ENCODE measurements at regions not wholly inside any gene's neighbourhood (a gene's known extent, or its start where the extent isn't known, plus 50 kb on each side); places are given as distances from the start of the nearest gene placed in this dataset.
"Not testable (repeated sequence)": the region's sequence is repeated elsewhere in the genome, so short reads cannot be mapped to it uniquely, and the experiment has no call there.

DNA sequence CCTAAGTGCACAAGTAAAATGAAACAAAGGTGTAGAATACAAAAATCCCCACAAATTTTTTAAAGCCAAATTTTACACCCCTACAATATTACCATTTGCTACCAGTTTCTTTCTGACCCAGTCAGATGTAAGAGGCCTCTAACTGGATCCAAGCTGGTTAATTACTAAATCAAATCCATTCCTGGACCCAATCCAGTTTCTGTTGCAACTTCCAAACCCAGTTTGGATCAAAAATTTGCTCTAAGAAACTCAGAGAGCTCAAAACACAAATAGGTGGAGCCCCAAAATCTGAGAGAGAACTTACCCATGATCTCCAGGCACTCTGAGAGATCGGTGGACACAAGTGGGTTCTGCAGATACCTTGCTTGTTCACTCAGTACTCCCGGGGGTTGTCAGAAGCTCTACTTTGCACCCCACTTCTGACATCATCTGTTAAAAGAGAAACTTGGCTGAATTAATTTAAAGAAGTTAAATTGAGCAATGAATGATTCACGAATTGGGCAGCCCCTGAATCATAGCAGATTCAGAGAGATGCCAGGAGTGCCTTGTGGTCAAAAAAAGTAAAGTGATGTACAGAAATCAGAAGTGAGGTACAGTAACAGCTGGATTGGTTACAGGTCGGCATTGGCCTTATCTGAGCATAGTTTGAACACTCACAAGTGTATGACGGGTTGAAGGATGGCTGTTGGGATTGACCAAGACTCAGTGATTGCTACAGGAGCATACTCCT, 448.0 kb downstream of the KCNT2 start:
- no peak for DNase-seq (ENCODE audit: low spot score)

DNA sequence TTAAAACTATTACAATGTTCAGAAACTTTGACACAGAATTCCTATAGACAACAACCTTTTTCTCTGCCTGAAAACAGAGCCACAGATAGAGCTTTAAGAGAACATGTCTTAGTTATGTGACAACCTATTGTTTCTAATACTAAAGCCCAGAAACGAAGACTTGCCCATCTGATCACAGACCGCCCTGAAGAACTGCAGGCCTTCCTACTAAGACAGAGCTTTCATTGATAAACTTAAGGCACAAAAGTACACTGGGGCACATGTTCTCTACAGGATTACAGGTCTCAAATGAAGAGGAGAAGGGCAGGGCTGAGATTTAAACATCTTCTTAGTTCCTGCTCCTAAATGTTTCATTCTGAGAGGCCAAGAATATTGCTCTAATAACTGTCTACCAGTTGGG, 452.7 kb downstream of the KCNT2 start:
- DNase-seq (ENCODE audit: low spot score), result no peak

DNA sequence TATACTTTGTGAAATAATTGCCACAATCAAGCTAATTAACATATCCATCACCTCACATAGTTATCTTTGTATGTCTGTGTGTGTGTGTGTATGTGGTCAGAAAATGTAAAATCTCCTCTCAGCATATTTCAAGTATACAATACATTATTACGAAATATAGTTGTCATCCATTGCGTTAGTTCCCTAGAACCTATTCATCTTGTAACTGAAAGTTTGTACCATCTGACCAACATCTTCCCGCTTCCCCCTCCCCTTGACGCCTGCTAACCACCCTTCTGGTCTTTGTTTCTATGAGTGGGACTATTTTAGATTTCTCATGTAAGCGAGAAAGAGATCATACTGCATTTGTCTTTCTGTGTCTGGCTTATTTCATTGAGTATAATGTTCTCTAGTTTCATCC, 455.3 kb downstream of the KCNT2 start:
- DNase-seq (ENCODE audit: low spot score), result no peak

DNA sequence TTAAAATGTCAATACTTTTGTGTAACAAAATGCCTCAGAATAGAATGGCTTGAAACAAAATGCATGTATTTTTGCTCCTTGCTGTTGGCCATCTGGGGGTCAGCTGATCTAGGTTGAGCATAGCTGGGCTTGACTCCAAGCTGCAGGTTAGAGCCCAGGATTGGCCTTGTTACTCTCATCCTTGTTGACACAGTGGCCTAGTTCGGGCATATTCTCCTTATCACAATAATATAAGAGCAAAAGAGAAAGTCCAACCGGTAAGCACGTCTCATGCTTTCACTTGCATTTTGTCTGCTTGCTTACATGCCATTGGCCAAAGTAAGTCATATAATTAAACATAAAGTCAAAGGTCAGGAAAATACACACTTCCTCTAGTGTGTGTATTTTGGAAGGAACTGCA, 456.2 kb downstream of the KCNT2 start:
- DNase-seq (ENCODE audit: low spot score), result no peak

DNA sequence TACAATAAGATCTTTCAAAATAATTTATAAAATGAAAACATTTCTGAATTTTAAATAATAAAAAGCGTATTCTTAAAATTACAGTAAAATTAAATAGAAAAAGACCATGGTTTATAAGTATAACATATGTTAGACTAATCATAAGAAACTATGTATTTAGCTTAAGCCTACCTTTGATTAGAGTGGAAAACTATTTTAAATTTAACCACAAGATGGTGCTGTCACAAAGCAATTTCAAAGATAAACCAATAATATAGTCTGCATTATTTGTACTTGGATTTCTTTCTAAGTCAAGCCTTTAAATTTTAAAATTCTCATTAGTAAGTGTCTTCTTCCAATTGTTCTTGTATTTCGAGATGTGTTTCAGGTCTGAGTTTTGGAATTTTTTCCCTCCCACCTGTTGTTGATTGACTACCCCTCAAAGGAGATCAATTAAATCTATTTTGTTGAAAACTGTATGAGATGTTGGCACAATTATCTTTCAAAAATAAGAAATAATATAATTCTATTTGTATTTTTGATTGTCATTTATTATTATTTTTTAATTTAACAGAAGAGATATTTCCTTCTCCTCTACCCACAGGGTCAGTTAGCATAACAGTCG, 459.8 kb downstream of the KCNT2 start:
- no peak for DNase-seq (ENCODE audit: low spot score)

DNA sequence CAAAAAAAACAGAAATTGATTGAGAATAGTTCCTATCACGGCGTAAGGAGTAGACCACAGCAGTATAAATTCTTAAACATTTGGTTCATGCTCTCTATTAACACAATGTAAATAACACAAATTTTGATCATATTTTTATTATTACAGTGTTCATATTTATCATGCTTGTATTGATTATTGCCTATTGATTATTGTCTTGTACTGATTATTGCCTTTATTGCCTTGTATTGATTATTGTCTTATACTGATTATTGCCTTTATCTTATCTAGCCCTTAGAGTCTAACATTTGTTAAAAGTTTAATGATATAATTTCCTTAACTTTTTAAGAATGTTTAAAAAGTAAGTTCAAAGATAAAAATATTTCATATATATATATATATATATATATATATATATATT, 460.7 kb downstream of the KCNT2 start:
- DNase-seq (ENCODE audit: low spot score), result no peak

DNA sequence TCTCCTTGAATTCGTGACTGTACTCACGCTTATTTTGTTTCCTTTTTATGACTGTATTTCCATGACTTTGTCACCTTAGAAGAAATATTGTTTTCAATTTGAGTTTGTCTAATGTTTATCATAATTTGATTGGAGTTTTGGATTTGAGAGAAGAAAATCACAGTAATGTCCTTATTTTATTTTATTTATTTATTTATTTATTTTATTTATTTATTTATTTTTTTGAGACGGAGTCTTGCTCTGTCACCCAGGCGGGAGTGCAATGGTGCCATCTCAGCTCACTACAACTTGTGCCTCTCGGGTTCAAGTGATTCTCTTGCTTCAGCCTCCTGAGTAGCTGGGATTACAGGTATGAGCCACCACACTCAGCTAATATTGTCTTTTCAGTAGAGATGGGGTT, 463.1 kb downstream of the KCNT2 start:
- DNase-seq (ENCODE audit: low spot score), result not testable (repeated sequence)

DNA sequence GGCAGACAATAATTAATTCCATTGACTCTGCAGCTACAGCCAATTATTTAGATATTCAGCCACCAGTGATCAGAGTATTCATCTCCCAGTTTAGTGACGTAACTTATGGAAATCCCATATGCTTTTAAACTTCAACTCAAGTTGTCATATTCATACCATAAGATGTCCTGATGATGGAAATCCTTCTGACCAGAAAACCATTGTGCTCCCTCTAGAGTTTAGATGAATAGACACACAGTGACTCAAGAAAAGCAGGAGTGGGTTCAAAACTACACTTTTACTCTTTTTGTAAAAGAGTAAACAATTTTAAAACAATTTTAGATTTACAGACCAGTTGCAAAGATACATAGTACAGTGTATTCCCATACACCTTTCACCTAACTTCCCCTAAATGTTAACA, 463.7 kb downstream of the KCNT2 start:
- DNase-seq (ENCODE audit: low spot score), result no peak

DNA sequence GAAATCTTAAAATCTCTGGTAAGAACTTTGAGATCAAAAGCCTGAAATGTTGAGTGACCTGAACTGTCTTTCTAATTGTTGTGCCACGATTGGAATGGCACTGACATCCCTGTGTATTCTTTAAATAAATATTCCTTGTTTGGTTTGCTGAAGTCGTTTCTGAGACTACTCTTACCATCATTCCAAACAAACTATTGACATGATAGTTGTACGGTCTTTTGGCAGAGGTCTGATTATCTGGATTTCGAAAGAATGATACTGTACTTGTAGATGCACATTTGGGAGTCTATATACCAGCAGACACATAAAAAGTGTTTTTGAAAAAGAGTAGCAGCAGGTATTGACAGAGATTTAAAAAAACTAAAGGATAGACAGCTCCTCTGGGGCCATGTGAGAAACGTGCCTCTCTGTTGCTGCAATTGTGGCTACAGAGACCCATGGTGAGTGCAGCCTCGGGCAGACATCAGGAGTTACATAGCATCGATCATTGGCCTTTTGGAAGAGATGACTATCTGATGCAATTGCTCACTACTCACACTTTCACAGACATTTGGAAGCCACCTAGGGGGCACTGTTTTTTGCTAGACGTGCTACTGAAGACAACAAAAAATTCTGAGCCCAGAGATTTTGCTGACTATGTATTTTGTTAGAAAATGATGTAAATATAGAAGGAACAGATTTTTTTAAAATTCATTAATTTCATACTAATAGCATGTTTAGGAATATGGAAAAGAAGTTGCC, 464.5 kb downstream of the KCNT2 start:
- no peak for DNase-seq (ENCODE audit: low spot score)

DNA sequence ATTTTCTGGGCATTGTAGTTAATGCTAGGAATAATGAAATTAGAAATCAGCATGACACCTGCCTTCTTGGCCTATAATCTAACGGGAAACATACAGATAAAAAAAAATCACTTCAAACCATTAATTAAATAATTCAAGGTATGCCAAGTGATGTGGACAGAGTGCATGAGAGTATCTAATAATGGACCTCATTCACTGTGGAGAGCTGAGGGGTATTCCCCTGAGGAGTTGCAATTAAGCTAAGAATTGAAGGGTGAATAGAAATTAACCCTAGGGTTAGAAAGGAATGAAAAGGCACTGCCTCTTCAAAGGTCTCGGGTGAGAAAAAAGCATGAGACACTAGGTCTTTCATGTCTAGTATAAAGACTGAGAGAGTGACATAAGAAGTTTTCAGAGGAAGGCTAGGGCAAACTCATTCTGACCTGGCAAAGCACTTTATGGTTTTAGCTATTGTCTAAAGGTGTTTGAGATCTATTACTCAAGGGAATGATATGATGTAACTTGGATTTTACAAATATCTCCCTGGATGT, 466.1 kb downstream of the KCNT2 start:
- DNase-seq (ENCODE audit: low spot score), result no peak

DNA sequence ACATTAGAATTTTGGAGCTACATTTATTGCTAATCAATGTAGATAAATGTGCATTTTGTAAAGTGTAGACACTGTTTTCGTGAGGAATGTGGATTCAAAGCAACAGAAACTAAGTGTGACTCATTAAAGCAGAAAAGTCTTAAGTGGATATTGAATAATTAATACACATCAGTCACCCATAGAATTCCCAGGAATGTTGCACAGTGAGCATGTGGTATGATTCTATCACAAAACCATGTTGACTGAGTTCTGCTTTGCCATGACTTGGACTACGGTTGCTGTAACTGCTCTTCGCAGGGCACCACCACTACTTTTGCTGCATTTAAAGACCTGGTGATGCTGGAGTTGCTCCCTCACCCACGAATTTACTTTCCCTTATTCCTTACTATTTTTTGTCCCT, 471.8 kb downstream of the KCNT2 start:
- no peak for DNase-seq (ENCODE audit: low spot score)

DNA sequence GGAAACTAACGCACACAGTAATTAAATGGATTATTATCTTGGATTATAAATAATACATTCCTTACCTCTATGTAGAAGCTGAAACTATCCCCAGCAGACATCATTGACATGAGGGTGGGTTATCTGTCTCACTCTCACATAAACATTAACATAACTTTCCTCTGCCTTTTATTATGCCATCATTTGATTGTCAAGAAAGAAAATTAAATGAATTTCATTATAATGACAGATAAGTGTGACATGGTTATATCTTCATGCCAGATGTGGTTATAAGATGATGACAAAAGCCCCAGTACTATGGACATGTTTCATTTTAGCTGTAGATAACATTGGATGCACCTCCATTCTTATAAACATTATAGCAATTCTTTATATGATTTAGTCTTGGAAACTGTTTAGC, 476.5 kb downstream of the KCNT2 start:
- DNase-seq (ENCODE audit: low spot score), result no peak

DNA sequence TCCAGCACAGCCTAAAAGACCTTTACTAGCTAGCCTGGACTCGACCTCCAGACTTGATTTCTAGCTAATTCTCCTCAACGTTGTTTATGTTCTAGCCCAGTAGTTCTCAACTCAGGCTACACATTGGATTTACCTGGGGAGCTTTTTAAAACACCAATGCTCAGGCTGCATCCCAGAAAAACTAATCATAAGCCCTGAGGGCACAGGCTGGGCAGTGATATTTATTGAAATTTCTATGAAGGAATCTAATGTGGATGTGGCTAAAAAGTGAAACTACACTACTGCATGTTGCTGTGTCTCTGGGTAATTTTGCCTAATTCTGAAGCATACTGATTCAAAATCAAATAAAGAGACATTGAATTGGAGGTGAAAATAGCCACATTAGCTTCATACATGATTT, 479.4 kb downstream of the KCNT2 start:
- no peak for DNase-seq (ENCODE audit: low spot score)

DNA sequence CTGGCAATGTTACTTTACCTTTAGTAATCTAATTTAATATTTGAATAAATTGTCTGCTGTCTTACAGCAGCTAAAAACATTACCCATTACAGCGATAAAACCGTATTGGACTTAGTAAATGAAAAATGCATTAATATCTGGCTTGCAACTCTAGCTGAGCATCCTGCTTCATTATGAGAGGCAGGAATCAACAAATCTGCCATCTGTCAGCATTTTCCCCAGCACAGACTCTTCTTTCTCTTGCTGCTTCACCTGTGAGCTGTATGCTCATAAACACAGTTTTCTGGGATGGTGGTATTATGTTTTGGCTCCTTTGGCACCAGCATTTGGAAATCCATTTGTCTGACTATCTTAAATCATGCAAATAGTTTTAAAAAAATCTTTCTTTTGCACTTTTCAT, 487.1 kb downstream of the KCNT2 start:
- no peak for DNase-seq (ENCODE audit: low spot score)

DNA sequence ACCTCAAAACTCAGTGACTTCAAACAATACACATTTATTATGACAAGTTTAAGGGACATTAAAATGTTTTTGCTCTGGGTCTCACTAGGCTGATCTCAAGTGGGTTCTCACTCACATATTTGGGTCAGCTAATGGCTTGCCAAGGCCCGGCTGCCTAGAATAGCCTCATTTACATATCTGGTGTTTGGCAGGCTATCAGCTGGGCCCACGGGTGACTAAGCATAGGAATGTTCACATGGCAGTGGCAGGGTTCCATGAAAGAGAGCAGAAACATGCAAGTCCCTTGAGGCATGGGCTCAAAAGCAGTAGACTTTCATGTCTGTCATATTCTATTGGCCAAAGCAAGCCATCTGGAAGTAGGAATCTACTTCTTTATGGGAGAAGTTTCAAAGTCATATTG, 492.6 kb downstream of the KCNT2 start:
- DNase-seq (ENCODE audit: low spot score), result no peak

DNA sequence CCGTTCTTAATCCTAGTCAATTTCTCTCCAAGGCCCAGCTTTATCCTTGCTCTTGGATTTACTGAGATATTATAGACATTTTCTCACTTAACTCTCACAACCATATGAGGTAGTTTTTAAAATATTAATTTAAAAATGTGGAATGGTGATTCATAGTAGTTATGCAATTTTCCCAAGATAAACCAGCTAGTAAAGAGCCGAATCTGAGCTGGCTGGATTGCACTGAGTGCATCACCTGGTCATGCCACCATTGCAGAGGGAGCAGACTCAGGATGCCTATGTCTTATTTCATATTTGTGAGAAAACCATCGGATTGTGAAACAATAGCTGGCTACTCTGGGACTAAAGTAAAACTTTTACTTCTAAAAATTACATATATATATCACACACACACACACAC, 494.0 kb downstream of the KCNT2 start:
- DNase-seq (ENCODE audit: low spot score), result no peak

DNA sequence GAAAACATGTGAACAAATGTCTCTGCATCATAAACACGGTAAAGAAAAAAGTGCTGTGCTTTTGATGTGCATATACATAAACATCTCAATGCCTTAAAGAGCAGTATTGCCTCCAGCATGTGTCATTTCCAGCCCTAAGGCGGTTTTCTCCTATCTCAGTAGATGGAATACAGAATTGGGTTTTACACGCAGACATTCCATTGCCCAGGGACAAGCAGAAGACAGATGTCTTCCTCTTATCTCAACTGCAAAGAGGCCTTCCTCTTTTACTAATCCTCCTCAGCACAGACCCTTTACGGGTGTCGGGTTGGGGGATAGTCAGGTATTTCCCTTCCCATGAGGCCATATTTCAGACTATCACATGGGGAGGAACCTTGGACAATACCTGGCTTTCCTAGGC, 499.2 kb downstream of the KCNT2 start:
- not testable (repeated sequence) for DNase-seq (ENCODE audit: low spot score)

DNA sequence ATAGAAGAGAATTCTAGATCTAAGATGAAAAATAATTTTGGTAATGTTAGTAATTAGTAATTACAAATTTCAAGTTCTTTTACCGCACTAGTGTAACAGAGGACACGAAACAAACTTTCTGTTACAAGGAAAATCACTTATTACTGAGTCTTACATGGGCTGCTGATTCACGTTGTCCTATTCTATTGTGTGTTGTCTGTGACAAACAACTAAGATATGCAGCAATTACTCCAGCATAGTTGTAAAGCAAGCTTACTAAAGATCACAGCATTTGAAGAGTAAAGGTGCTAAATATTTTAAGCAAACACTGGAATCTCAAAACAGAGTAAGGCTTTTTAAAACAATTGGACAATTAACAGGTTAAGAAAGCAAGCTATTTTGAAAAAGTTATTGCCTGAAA, 502.3 kb downstream of the KCNT2 start:
- no peak for DNase-seq (ENCODE audit: low spot score)

DNA sequence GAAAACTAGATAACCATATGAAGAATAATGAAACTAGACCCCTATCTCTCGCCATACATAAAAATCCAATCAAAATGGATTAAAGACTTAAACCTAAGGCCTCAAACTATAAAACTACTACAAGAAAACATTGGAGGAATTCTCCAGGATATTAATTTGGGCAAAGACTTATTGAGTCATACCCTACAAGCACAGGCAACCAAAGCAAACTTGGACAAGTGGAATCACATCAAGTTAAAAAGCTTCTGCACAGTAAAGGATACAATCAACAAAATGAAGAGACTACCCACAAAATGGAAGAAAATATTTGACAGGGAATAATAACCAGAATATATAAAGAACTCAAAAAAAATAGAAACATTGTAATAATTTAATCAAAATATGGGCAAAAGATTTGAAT, 505.4 kb downstream of the KCNT2 start:
- DNase-seq (ENCODE audit: low spot score), result no peak

DNA sequence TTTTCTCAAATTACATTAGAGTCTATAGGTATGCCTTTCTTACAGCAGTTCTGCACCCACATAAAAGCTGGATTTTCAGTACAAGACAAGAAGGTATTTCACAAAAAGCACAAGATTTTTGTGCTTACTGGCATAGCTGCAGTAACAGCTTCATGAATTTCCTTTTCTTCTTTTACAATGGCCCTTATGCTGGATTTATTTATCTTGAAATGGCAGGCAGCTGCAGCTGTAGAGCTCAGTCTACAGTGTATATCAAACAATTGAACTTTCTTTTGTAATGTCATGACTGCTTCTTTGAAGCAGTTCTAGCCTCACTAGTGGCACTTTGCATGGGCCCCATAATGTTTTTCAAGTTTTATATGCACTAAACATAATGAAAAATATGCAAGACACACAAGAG, 510.2 kb downstream of the KCNT2 start:
- no peak for DNase-seq (ENCODE audit: low spot score)

DNA sequence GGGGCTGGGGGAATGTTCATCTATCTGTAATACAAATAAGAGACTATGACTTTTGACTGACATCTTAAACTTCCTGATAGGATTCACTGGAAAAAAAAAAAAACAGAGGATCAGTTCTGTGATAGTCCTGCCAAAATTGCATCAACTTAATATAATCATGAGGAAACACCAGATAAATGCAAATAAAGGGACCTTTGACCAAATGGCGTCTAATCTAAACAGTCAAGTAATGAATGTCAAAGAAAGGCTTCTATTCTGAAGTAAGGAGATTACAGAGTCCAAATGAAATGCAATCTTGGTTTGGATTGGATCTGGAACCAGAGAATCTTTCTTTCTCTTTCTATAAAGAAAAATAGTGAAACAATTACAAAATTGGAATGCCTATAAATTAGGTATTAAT, 513.4 kb downstream of the KCNT2 start:
- DNase-seq (ENCODE audit: low spot score), result no peak

DNA sequence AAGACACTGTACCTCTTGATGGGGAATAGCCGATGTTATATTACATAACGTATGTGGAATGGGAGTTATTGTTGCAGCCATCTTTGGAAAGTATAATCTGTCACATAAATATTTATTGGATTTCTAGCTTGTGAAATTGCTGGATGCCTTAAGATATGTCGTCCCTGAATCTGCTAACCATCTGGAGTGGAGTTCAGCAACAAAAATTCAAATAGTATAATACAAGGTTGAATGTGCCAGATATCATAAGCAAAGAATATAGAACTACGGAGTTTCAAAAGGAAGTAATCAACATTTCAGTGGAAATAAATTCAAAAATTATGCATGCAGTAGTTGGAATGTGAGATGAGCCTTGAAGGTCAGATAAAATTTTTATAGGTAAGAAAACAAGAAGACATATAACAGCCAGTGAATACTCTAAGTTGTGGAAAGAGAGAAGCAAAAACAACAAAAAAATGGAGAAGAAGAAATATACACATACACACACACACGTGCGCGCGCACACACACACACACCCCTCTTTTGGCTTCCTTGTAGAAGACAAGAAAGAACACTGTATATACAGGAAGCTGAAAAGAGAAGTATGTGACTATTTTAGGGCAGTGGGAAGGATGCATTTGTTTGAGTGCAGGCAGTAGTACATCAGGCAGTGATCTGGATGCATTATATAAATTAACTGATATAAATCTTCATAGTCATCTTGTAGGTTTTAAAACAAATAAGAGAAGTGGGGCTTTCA, 516.7 kb downstream of the KCNT2 start:
- DNase-seq (ENCODE audit: low spot score), result no peak
